Kidney (tissue), 13 donors: ENCODE measurements at regions not wholly inside any gene's neighbourhood (a gene's known extent, or its start where the extent isn't known, plus 50 kb on each side); places are given as distances from the start of the nearest gene placed in this dataset.

Experiments
- DNase-seq, 5 donors: peaks; one replicate each; pipeline ENCODE4 v3.0.0-alpha.2; 2013 to 2020
- FAIRE-seq: peaks from 2 replicates; lab custom pipeline; 2012; peaks lifted over from hg19 to GRCh38; lab: Jason Lieb, UNC
- H3K27ac ChIP-seq, 2 donors: one replicate each; pipeline ENCODE4 v1.7.0; 2013; ENCODE audit warnings: low read depth in 2 of 2, low read length in 2 of 2, inconsistent platforms in 1 of 2
- H3K27me3 ChIP-seq: one replicate; pipeline ENCODE4 v1.7.1; 2013; ENCODE audit warnings: low read length, inconsistent platforms; ENCODE audit not compliant: control insufficient read depth, insufficient read depth
- H3K36me3 ChIP-seq, 3 donors: one replicate each; pipeline versions ENCODE4 v1.7.0 to v1.7.1; 2013; ENCODE audit warnings: low read length in 3 of 3, control low read depth in 1 of 3, inconsistent platforms in 1 of 3; ENCODE audit not compliant: insufficient read depth in 3 of 3, control insufficient read depth in 2 of 3
- H3K4me1 ChIP-seq, 3 donors: one replicate each; pipeline versions ENCODE4 v1.7.0 to v1.7.1; 2013; ENCODE audit warnings: low read length in 3 of 3, inconsistent platforms in 1 of 3, low read depth in 1 of 3; ENCODE audit not compliant: control insufficient read depth in 2 of 3, insufficient read depth in 2 of 3
- H3K4me3 ChIP-seq, 3 donors: one replicate each; pipeline versions ENCODE4 v1.7.0 to v1.8.1; 2013; ENCODE audit warnings: low read length in 3 of 3, control low read depth in 1 of 3, inconsistent platforms in 1 of 3
- H3K9ac ChIP-seq, 3 donors: one replicate each; pipeline versions ENCODE4 v1.7.0 to v1.7.1; 2013; ENCODE audit warnings: low read length in 3 of 3, control low read depth in 1 of 3, inconsistent platforms in 1 of 3
- H3K9me3 ChIP-seq, 3 donors: one replicate each; pipeline versions ENCODE4 v1.7.0 to v1.7.1; 2013; ENCODE audit warnings: low read length in 3 of 3, control low read depth in 1 of 3, inconsistent platforms in 1 of 3; ENCODE audit not compliant: control insufficient read depth in 2 of 3, insufficient read depth in 1 of 3
- CTCF ChIP-seq: IDR thresholded peaks from 3 replicates; pipeline ENCODE4 v1.5.1; 2012; ENCODE audit warnings: mild to moderate bottlenecking, moderate library complexity, borderline replicate concordance; ENCODE audit not compliant: insufficient read depth; ENCODE audit errors: extremely low read depth
- intact Hi-C: fragments of 100-400 bp; cut with DNase I; formaldehyde crosslinking; loops from one replicate; pipeline ENCODE4 v1.11.1; 2022
- donor health status: control.
- donor health status: control.
- donor health status: control.
- donor health status: control.
- donor health status: control.
- donor health status: DM: yes; HTN: yes; CAD: no.
- donor health status: Normal renal cell carcinoma (clear cell type).

- Histone ChIP-seq H3K9me3 (no peaks in the 10 kb centered on the region), H3K4me1 (no peaks in the 10 kb centered on the region), H3K27ac (no peak overlapping the region), H3K9ac (no peak overlapping the region), H3K4me3 (no peak overlapping the region), H3K27me3 (no peaks in the 10 kb centered on the region), H3K36me3 (no peaks in the 10 kb centered on the region)
- intact Hi-C loops, result no loop called here
- DNase-seq, result no peak
- FAIRE-seq, result no peak
- no peak for TF ChIP-seq CTCF
Measured at GRCh38 chr2:76188334-76189008, 477.8 kb upstream of the GCFC2 start.

DNA sequence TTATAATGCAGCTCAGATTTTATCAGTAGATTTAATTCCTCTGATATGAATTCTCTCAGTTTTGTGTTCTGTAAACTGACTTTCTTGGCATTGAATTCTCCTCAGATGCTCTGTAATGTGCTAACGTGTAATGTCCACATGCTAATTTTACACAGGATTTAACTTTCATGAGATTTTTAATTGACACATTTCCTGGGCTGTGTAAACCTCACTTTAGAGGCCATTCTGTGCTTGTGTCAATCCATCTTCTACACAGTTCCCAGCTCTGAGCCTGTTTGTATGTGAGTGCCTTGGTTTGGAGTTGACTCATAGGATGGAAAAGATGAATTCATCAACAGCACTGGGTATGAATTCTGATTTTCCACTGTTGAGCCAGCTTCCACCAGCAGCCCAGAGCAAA lies 476.7 kb upstream of the GCFC2 start:
- intact Hi-C loops, result no loop called here
- FAIRE-seq, result no peak

DNA sequence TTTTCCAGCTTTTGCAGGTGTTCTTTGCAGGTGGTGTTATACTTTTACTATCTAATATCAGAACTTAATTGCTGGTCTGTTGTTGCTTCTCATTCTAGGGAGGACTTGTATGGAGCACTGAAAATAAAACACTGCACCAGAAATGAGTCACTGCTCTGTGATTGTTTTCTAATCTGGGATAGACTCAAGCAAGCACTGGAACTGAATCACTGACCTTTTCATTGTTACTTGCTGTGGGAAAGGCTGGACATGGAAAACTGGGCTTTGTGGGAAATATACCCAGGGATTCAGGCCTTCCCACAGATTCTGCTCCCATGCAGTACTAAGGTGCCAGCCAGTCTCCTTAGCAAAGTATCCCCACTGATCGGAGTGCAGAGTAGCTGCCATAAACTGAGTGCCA lies 470.0 kb upstream of the GCFC2 start:
- H3K27me3 ChIP-seq, result no peaks in the 10 kb centered on the region
- H3K36me3 ChIP-seq, result no peaks in the 10 kb centered on the region
- H3K4me1 ChIP-seq, result no peaks in the 10 kb centered on the region
- H3K9me3 ChIP-seq, result no peaks in the 10 kb centered on the region
- intact Hi-C loops, result no loop called here
- no peak overlapping the region for H3K4me3 ChIP-seq
- DNase-seq (no peak), FAIRE-seq (no peak)
- no peak overlapping the region for H3K9ac ChIP-seq
- no peak for TF ChIP-seq CTCF
- H3K27ac ChIP-seq, result no peak overlapping the region

More for the DNA sequence above, 476.7 kb upstream of the GCFC2 start:
- no peaks in the 10 kb centered on the region for H3K4me1 ChIP-seq
- H3K36me3 ChIP-seq, result no peaks in the 10 kb centered on the region
- no peak overlapping the region for H3K27ac ChIP-seq
- H3K9me3 ChIP-seq, result no peaks in the 10 kb centered on the region
- DNase-seq, result no peak
- no peak for TF ChIP-seq CTCF
- no peak overlapping the region for H3K9ac ChIP-seq
- no peak overlapping the region for H3K4me3 ChIP-seq
- no peaks in the 10 kb centered on the region for H3K27me3 ChIP-seq

GRCh38 chr2:76178610-76179009 lies 467.9 kb upstream of the GCFC2 start:
- Histone ChIP-seq H3K27me3 (no peaks in the 10 kb centered on the region), H3K4me3 (no peak overlapping the region), H3K9me3 (no peaks in the 10 kb centered on the region), H3K9ac (no peak overlapping the region), H3K27ac (no peak overlapping the region), H3K4me1 (no peaks in the 10 kb centered on the region), H3K36me3 (no peaks in the 10 kb centered on the region)
- DNase-seq (no peak), FAIRE-seq (no peak)
- TF ChIP-seq CTCF, result no peak
- intact Hi-C loops, result no loop called here
